HG02571 (cell line): ENCODE measurements at regions not wholly inside any gene's neighbourhood (a gene's known extent, or its start where the extent isn't known, plus 50 kb on each side); places are given as distances from the start of the nearest gene placed in this dataset.

Source experiments
- ATAC-seq: cut with Tn5 transposase; IDR thresholded peaks from one replicate; pipeline ENCODE4 v1.9.1; 2021; ENCODE audit warnings: mild to moderate bottlenecking, moderate library complexity; ENCODE audit not compliant: unreplicated experiment

- no peak for ATAC-seq
These were observed 252.7 kb upstream of the MBL2 start for GRCh38 chr10:53025172-53025711.

DNA sequence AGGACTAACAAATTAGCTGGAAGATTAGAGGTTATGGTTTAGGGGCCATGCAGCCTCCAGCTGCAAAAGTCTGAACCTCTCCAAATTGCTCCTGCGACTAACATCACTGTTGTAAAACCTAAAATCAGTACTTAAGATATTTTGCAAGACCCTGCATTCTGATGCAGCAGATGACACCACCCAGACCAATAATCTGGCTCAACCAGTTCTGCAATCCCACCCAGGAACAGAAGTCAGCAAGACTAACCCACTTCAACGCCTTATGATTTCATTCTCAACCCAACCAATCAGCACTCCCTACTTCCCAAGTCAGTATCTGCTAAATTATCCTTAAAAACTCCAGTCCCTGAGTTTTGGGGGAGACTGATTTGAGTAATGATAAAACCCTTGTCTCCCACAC is 250.8 kb upstream of the MBL2 start:
- no peak for ATAC-seq

DNA sequence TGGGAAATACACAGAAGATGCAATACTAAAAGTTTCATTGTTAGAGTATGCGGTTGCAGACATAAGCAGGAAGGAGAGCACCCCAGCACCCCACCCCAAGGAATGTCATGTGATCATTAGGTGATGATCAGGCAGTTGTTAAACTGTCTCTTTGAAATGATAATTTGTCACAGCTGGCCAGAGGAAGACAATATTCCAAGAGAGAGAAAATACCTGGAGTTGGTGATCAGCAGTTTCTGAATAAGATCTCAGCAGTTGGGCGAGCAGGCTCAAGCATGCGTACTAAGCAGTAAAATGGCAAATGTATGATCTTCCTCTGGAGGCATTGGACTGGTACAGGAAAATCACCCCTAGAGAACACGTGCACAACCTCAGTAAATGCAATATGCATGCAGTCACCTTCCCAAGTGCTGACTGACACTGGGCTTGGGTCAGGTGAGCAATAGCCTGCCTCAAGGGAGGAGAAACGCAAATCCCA is 250.1 kb upstream of the MBL2 start:
- no peak for ATAC-seq

DNA sequence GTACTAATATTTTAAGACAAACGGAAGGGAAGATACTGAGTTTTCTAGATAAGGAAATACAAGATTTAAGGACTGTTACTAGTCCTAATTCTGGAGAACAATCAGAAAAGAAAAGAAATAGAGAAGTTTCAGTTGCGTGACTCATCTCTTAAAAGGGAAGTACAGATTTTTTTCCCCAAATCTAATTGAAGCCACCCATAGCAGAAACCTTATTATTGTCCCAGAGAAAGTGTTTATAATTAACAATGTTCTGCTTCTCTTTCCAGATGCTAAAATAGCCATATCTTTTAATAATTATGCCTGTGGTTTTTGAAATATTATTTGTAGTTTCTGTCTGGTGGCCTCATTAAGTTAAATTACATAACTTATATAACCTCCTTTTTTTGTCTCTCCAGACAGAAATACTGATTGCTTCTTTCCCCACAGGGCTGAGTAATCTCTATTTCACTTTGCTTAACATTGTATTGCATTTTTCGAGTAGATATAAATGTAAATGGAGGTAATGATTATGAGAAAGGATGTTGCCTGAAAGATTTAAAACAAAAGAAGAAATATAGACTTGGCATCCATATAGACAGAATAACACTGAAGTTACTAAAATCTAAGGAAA is 240.7 kb upstream of the MBL2 start:
- no peak for ATAC-seq

DNA sequence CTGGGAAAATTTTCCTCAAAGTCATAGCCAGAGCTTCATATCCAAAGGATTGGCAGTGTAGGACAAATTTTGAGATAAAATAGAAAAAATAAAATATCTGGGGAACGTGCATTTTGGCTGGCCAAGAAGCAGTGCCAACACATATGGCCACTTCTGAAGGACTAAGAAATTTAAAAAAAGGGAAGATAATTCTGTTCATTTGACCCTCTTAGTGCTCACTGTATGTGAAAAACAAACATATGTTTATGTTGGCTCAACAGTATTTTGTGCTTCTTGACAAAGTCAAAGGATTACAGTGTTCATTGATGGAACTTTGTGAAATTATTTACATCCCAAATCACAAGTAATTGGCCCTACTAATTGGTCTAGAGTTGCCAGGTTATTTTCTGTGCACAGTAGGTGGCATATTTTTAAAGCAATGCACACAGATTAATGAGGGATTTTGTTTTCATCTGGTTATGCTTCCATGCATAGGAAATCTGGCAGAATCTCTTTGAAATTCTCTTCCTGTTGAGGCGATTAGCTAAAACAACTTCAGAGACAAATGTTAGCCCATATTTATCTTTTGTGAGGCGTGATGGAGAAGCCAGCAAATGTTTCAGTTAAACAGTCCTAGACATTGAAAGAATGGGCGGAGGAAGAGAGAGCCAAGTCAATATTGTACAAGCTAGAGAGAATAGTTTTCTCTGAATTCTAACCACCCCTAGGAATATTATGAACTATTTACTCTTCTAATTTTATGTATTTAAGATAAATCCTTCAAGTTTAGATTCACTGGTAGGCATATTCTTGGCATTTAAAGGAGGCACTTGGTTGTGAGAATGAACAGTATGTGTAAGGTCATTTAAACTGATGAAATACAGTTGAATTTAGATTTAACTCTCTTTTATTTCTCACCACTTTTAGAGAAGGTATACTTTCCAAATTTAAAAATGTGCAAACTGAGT is 237.7 kb upstream of the MBL2 start:
- no peak for ATAC-seq

GRCh38 chr10:53007527-53007842 is 234.9 kb upstream of the MBL2 start:
- ATAC-seq: no peak

DNA sequence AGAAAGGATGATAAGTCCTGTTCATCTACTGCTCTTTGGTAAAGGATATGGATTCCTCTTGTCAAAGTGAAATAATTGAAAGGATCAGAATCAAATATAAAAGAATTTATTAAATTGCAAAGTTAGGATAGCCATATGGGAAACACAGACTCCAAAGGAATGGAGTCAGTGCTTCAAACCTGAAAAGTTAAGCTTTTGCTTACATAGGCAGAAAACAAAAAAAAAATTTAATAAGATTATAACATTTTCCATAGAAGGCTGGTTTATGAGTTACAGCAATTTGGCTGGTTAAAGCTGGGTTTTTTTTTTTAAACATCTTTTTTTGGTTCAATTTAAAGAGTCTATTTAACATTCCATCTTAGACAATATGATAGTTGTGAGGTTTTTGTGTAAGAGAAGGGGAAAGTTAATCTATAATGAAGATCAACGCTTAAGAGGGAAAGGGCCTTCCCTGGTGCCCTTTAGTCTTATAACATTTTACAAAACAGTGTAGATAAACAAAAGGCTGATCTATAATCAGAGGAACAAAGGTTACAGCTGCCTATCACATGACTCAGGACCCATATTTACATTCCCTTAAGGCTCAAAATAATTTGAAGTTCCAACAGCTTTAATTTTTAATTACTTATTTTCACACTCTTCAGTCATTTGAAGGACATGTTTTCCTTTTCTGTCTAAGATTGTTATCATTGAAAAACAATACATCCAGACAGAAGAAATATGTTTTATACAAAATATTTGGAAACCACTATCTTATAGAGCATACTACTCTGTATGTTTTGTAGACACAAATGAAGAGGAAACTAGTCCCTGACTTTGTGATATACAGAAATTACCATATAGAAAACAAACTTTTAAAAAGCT is 234.3 kb upstream of the MBL2 start:
- no peak for ATAC-seq

DNA sequence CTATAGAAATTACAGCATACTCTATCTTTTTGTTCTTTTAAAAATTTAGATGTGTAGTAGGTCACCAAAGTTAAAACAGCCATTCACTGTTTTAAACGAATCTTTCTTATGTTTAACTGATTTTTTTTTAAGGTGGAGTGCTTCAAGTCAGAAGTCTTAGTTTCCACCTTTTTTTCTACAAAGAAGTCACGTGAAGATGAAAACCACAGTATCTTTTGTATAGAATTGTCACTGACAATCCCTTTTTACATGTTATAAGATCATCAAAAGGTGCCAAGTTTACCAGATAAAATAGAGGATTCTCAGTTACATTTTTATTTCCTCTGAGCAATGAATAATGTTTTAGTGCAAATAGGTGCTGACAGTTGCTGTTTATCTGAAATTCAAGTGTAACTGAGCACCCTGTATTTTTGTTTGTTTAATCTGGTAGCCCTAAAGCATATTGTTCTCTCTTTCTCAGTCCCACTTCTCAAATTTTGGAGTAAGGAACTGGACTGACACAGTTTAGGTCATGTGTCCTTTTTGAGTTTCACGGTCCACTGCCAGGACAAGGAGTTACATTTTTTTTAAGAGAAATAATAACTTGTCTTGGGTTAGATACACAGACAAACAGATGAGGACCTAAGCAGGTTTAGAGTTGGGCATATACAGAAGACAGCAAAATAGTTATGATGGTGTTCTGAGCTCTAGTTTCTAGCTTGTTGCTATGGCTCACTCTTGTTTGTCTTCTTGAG is 233.2 kb upstream of the MBL2 start:
- ATAC-seq: no peak

GRCh38 chr10:53003094-53003493 is 230.5 kb upstream of the MBL2 start:
- no peak for ATAC-seq

- ATAC-seq: no peak
These were observed 227.1 kb upstream of the MBL2 start for GRCh38 chr10:52999681-53000080.

DNA sequence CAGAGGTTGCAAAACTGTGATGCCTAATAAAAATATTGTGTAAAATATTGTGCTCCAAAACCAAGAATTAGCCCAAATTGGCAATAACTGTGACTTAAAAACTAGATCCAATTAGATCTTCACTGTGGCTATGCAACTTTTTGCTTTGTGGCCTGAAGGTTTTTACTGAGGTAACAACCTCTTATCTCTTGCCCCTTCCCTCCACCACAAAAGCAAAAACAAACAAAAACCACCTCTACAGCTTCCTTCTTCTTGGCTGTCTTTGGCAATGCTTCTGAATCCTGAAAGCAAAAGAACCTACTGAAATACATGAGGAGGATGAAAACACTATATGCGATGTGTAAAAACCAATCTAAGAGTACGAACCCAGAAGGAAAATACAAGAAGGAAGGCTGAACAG is 226.7 kb upstream of the MBL2 start:
- ATAC-seq: no peak

DNA sequence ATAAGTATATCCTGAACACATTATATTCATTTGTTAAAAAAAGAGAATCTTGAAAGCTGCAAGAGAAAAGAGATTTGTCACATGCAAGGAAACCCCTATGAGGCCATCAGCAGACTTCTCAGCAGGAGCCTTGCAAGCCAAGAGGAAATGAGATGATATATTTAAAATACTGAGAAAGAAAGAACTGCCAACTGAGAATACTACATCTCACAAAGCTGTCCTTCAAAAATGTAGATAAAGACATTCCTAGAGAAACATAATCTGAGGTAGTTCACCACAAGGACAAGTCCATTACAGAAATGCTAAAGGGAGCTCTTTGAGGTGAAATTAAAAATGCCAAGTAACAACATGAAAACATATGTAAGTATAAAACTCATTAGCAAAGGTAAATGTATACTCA is 224.4 kb upstream of the MBL2 start:
- no peak for ATAC-seq

GRCh38 chr10:52994370-52994769 is 221.8 kb upstream of the MBL2 start:
- no peak for ATAC-seq

- ATAC-seq: no peak
These were observed 220.5 kb upstream of the MBL2 start for GRCh38 chr10:52993109-52993508.

GRCh38 chr10:52992567-52992966 is 220.0 kb upstream of the MBL2 start:
- ATAC-seq: no peak

GRCh38 chr10:52988923-52989322 is 216.3 kb upstream of the MBL2 start:
- no peak for ATAC-seq

DNA sequence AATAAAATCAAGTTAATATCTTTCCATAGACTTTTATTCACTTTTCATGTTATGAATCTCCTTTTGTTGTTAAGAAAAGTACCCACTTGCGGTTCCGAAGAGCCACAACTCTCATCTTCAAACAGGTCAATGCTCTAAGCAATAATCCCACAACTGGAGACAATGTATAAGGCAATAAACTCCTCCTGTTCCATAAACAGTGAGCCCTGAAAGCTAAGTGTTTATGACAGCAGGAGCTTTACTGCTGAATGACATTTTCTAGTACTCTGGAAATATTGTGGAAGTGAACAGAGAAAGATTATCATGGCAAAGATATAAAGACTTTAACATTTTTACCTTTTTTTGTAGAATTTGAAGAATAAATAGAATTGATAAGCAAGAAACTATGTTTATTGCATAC is 213.5 kb upstream of the MBL2 start:
- no peak for ATAC-seq

- no peak for ATAC-seq
These were observed 211.6 kb upstream of the MBL2 start for GRCh38 chr10:52984169-52984568.

- ATAC-seq: no peak
These were observed 206.9 kb upstream of the MBL2 start for GRCh38 chr10:52979295-52979990.

- no peak for ATAC-seq
These were observed 205.0 kb upstream of the MBL2 start for GRCh38 chr10:52977581-52977980.
